Tibial nerve (tissue), 4 donors: ENCODE measurements at regions not wholly inside any gene's neighbourhood (a gene's known extent, or its start where the extent isn't known, plus 50 kb on each side); places are given as distances from the start of the nearest gene placed in this dataset.

Experiments
- DNase-seq, 2 donors: peaks; one replicate each; pipeline ENCODE4 v3.0.0-alpha.2; 2019; ENCODE audit warnings: low spot score in 2 of 2
- H3K27ac ChIP-seq, 4 donors: fragments of 200-600 bp; sonication (generic) in 3 of 4; one replicate each; pipeline ENCODE4 v1.5.1; 2017 to 2019; ENCODE audit warnings: mild to moderate bottlenecking in 1 of 4
- H3K27me3 ChIP-seq, 2 donors: fragments of 200-600 bp; sonication (generic) in 1 of 2; one replicate each; pipeline versions ENCODE4 v1.5.1 to v1.6.0; 2017 to 2019
- H3K36me3 ChIP-seq, 3 donors: fragments of 200-600 bp; sonication (generic); one replicate each; pipeline ENCODE4 v1.5.1; 2018 to 2019
- H3K4me1 ChIP-seq, 4 donors: fragments of 200-600 bp; sonication (generic) in 3 of 4; one replicate each; pipeline ENCODE4 v1.5.1; 2017 to 2019
- H3K4me3 ChIP-seq, 4 donors: fragments of 200-600 bp; sonication (generic) in 3 of 4; one replicate each; pipeline ENCODE4 v1.5.1; 2017 to 2019; ENCODE audit warnings: mild to moderate bottlenecking in 1 of 4, moderate library complexity in 1 of 4
- H3K9me3 ChIP-seq, 4 donors: fragments of 200-600 bp; sonication (generic) in 3 of 4; one replicate each; pipeline ENCODE4 v1.5.1; 2017 to 2019
- CTCF ChIP-seq, 5 experiments: fragments of 200-600 bp in 3 of 5; fragments of 450-650 bp in 2 of 5; sonication (generic) in 3 of 5; IDR thresholded peaks; one replicate each; pipeline ENCODE4 v1.5.1; 2016 to 2019; ENCODE audit warnings: antibody characterized with exemption in 5 of 5, mild to moderate bottlenecking in 3 of 5, moderate library complexity in 2 of 5
- EP300 ChIP-seq, 2 donors: sonication (generic); formaldehyde crosslinking; IDR thresholded peaks; one replicate each; pipeline ENCODE4 v1.6.1; 2017; ENCODE audit warnings: antibody characterized with exemption in 2 of 2, mild to moderate bottlenecking in 1 of 2
- POLR2A ChIP-seq, 2 donors: fragments of 450-650 bp; IDR thresholded peaks; one replicate each; pipeline ENCODE4 v1.6.1; 2017; ENCODE audit warnings: antibody characterized with exemption in 2 of 2, mild to moderate bottlenecking in 2 of 2, moderate library complexity in 2 of 2
- WGBS, 2 donors: methylation state at CpG; one replicate each; pipeline ENCODE4 v1.1.5; 2018; 5-methylcytosine and 5-hydroxymethylcytosine counted together

GRCh38 chr5:154696891-154697290 is 58.3 kb upstream of the LARP1 start:
- TF ChIP-seq POLR2A (IDR thresholded peaks at IDR 0.05) = no peak
- TF ChIP-seq EP300 (IDR thresholded peaks at IDR 0.05) = no peak
- no peak for TF ChIP-seq CTCF (IDR thresholded peaks at IDR 0.05)
- Histone ChIP-seq H3K4me3 (no peak overlapping the region), H3K27me3 (no peaks in the 10 kb centered on the region), H3K4me1 (peaks cover 0 to 6% (median 0%) of the 10 kb centered on the region in 4 donors), H3K36me3 (no peaks in the 10 kb centered on the region), H3K27ac (no peak overlapping the region), H3K9me3 (peaks cover 0 to 9% (median 0%) of the 10 kb centered on the region in 4 donors)
- WGBS, 2 donors = 44 to 47% methylated on average over 3 of the region's 3 CpGs
- DNase-seq = no peak

- no peak for TF ChIP-seq POLR2A (IDR thresholded peaks at IDR 0.05)
- no peak for TF ChIP-seq CTCF (IDR thresholded peaks at IDR 0.05)
- TF ChIP-seq EP300 (IDR thresholded peaks at IDR 0.05) = no peak
- H3K27ac ChIP-seq = no peak overlapping the region
- H3K4me1 ChIP-seq = peaks cover 0 to 13% (median 0%) of the 10 kb centered on the region in 4 donors
- no peak overlapping the region for H3K4me3 ChIP-seq
- H3K36me3 ChIP-seq = no peaks in the 10 kb centered on the region
- no peak for DNase-seq
- 89 to 93% methylated on average over 3 of the region's 3 CpGs for WGBS, 2 donors
- H3K9me3 ChIP-seq = peaks cover 0 to 9% (median 0%) of the 10 kb centered on the region in 4 donors
- no peaks in the 10 kb centered on the region for H3K27me3 ChIP-seq
Observed at GRCh38 chr5:154694159-154694558, 61.0 kb upstream of the LARP1 start.

GRCh38 chr5:154690488-154690887 is 64.7 kb upstream of the LARP1 start:
- no peaks in the 10 kb centered on the region for H3K27me3 ChIP-seq
- H3K4me1 ChIP-seq = peaks cover 0 to 13% (median 0%) of the 10 kb centered on the region in 4 donors
- H3K4me3 ChIP-seq = no peak overlapping the region
- 92 to 95% methylated on average over 28 of the region's 28 CpGs for WGBS, 2 donors
- TF ChIP-seq EP300 (IDR thresholded peaks at IDR 0.05) (no peak), CTCF (IDR thresholded peaks at IDR 0.05) (no peak), POLR2A (IDR thresholded peaks at IDR 0.05) (no peak)
- H3K27ac ChIP-seq = no peak overlapping the region
- H3K36me3 ChIP-seq = no peaks in the 10 kb centered on the region
- peaks cover 0 to 15% (median 0%) of the 10 kb centered on the region in 4 donors for H3K9me3 ChIP-seq
- no peak for DNase-seq

- Histone ChIP-seq H3K36me3 (no peaks in the 10 kb centered on the region), H3K9me3 (peaks cover 0 to 6% (median 0%) of the 10 kb centered on the region in 4 donors), H3K4me3 (no peak overlapping the region), H3K27ac (no peak overlapping the region), H3K4me1 (peaks cover 0 to 25% (median 5%) of the 10 kb centered on the region in 4 donors), H3K27me3 (no peaks in the 10 kb centered on the region)
- no peak for TF ChIP-seq POLR2A (IDR thresholded peaks at IDR 0.05)
- TF ChIP-seq EP300 (IDR thresholded peaks at IDR 0.05) = no peak
- no peak for TF ChIP-seq CTCF (IDR thresholded peaks at IDR 0.05)
- WGBS, 2 donors = 88 to 94% methylated on average over 4 of the region's 4 CpGs
- no peak for DNase-seq
Observed at GRCh38 chr5:154686490-154686889, 68.7 kb upstream of the LARP1 start.

GRCh38 chr5:154683101-154683880 is 71.9 kb upstream of the LARP1 start:
- Histone ChIP-seq H3K27ac (peak overlapping the region; percentile 35 to 91 (median 86)), H3K36me3 (no peaks in the 10 kb centered on the region), H3K9me3 (peaks cover 0 to 6% (median 0%) of the 10 kb centered on the region in 4 donors), H3K27me3 (no peaks in the 10 kb centered on the region), H3K4me1 (peaks cover 0 to 21% (median 5%) of the 10 kb centered on the region in 4 donors), H3K4me3 (peak overlapping the region; percentile 28 to 63 (median 49))
- no peak for TF ChIP-seq CTCF (IDR thresholded peaks at IDR 0.05)
- no peak for TF ChIP-seq POLR2A (IDR thresholded peaks at IDR 0.05)
- no peak for TF ChIP-seq EP300 (IDR thresholded peaks at IDR 0.05)
- DNase-seq = no peak
- WGBS, 2 donors = 16 to 26% methylated on average over 8 to 16 of the region's 16 CpGs
